ENCODE measurements at regions not wholly inside any gene's neighbourhood (a gene's known extent, or its start where the extent isn't known, plus 50 kb on each side); places are given as distances from the start of the nearest gene placed in this dataset.

- H3K4me1 ChIP-seq (ENCODE audit: control insufficient read depth, insufficient read depth, low read length, poor library complexity, severe bottlenecking), result peaks cover 15% of the 10 kb centered on the region
- no peak overlapping the region for H3K27ac ChIP-seq (ENCODE audit: low read depth, low read length, severe bottlenecking)
- H3K9me3 ChIP-seq (ENCODE audit: control insufficient read depth, low read length), result peaks cover 7% of the 10 kb centered on the region
- WGBS, 2 experiments (ENCODE audit: insufficient coverage in 2 of 2), result 90 to 92% methylated on average over 13 to 14 of the region's 15 CpGs
- H3K4me3 ChIP-seq (ENCODE audit: extremely low read depth, insufficient read depth, low read length, poor library complexity, severe bottlenecking), result no peak overlapping the region
- H3K36me3 ChIP-seq (ENCODE audit: control insufficient read depth, insufficient read depth, low read length), result no peaks in the 10 kb centered on the region
Measured at GRCh38 chr4:8709050-8709728, 116.6 kb downstream of the CPZ start.

GRCh38 chr4:8708401-8709021 is 115.9 kb downstream of the CPZ start:
- 76 to 88% methylated on average over 9 to 12 of the region's 16 CpGs for WGBS, 2 experiments (ENCODE audit: insufficient coverage in 2 of 2)
- Histone ChIP-seq H3K4me3 (ENCODE audit: extremely low read depth, insufficient read depth, low read length, poor library complexity, severe bottlenecking) (no peak overlapping the region), H3K4me1 (ENCODE audit: control insufficient read depth, insufficient read depth, low read length, poor library complexity, severe bottlenecking) (peaks cover 15% of the 10 kb centered on the region), H3K9me3 (ENCODE audit: control insufficient read depth, low read length) (peaks cover 7% of the 10 kb centered on the region), H3K36me3 (ENCODE audit: control insufficient read depth, insufficient read depth, low read length) (no peaks in the 10 kb centered on the region), H3K27ac (ENCODE audit: low read depth, low read length, severe bottlenecking) (no peak overlapping the region)

DNA sequence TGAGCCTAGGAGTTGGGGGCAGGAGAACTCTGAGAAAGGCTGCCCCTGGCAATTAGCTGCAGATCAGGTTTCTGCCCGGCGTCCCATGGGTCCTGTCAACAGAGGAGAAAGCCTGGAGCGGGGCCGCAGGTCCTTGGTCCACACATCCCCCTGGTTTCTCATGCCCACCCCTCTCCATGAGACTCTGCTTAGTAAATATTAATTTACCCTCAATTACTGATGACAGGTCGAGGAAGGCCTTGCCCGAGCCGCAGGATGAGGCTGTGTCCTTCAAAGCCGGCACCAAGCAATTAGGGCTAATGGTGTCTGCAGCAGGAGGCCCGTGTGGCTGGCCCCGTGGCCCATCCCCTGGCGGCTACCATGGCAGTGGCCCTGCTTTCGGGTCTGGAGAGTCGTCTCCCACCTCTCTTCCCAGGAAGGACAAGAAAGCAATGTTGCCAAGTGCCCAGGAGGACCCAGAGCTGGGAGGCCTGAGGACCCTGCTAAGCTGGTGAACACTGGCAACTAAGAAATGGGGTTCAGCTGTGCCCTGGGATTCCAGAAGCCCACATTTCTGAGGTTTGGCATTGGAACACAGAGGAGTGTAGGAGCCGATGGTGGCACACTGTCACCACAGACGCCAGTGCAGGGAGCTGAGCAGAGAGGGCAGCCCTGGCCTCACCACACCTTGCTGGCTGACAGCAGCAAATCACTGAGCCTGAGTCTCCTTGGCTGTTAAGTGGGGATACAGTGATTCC is 114.6 kb downstream of the CPZ start:
- H3K4me1 ChIP-seq (ENCODE audit: control insufficient read depth, insufficient read depth, low read length, poor library complexity, severe bottlenecking), result peaks cover 15% of the 10 kb centered on the region
- no peak overlapping the region for H3K4me3 ChIP-seq (ENCODE audit: extremely low read depth, insufficient read depth, low read length, poor library complexity, severe bottlenecking)
- H3K9me3 ChIP-seq (ENCODE audit: control insufficient read depth, low read length), result no peaks in the 10 kb centered on the region
- 75 to 91% methylated on average over 6 to 13 of the region's 15 CpGs for WGBS, 2 experiments (ENCODE audit: insufficient coverage in 2 of 2)
- H3K27ac ChIP-seq (ENCODE audit: low read depth, low read length, severe bottlenecking), result no peak overlapping the region
- no peaks in the 10 kb centered on the region for H3K36me3 ChIP-seq (ENCODE audit: control insufficient read depth, insufficient read depth, low read length)

- peaks cover 15% of the 10 kb centered on the region for H3K4me1 ChIP-seq (ENCODE audit: control insufficient read depth, insufficient read depth, low read length, poor library complexity, severe bottlenecking)
- WGBS, 2 experiments (ENCODE audit: insufficient coverage in 2 of 2), result 84% methylated on average over 17 to 20 of the region's 21 CpGs
- no peaks in the 10 kb centered on the region for H3K9me3 ChIP-seq (ENCODE audit: control insufficient read depth, low read length)
- no peak overlapping the region for H3K27ac ChIP-seq (ENCODE audit: low read depth, low read length, severe bottlenecking)
- H3K4me3 ChIP-seq (ENCODE audit: extremely low read depth, insufficient read depth, low read length, poor library complexity, severe bottlenecking), result no peak overlapping the region
- no peaks in the 10 kb centered on the region for H3K36me3 ChIP-seq (ENCODE audit: control insufficient read depth, insufficient read depth, low read length)
Measured at GRCh38 chr4:8706216-8707044, 113.9 kb downstream of the CPZ start.

DNA sequence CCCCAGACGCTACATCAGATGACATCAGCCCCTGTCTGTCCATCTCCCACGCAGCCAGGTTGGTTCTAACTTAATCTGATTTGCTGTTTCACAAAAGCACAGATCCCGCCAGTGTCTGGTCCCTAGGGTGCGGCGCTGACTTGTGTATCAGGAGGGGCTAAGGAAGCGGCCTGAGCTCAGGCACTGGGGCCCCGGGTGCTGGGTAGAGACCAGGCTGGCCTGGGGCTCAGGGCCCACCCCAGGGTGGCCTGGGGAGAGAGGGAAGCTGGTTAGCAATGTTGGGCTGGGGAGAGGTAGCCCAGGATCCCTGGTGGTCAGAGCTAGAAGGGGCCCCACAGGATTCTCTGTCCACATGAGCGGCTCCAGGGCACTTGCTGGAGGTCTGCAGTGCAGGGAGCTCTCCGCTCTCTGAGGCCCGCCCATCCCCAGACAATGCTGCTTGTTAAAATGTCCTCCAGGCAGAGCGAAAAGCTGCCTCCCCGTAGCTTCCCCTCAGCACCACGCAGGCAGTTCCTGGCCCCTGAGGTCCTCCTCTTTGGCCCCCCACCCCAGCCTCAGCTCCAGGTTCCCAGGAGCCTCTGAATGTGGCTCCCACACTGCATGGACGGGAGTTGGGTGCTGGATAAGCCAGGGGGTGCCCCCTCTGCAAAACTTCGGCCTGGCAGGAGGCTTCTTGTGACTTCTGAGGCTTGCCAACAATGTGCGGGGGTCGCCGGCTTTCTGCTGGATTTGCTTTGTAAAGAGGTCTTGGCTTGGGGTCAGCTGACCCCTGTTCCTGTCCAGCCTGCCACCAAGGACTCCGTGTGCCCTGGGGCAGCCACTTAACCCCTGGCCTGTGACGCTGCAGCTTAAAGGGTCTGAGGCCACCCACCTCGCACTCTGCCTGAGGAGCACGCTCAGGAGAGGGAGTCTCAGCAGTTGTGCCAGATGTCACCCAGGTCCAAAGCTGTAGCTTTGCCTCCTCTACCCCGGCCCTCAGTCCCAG is 112.9 kb downstream of the CPZ start:
- H3K27ac ChIP-seq (ENCODE audit: low read depth, low read length, severe bottlenecking), result peak overlapping the region; percentile 41
- no peaks in the 10 kb centered on the region for H3K9me3 ChIP-seq (ENCODE audit: control insufficient read depth, low read length)
- H3K36me3 ChIP-seq (ENCODE audit: control insufficient read depth, insufficient read depth, low read length), result no peaks in the 10 kb centered on the region
- no peak overlapping the region for H3K4me3 ChIP-seq (ENCODE audit: extremely low read depth, insufficient read depth, low read length, poor library complexity, severe bottlenecking)
- H3K4me1 ChIP-seq (ENCODE audit: control insufficient read depth, insufficient read depth, low read length, poor library complexity, severe bottlenecking), result peaks cover 15% of the 10 kb centered on the region
- WGBS, 2 experiments (ENCODE audit: insufficient coverage in 2 of 2), result 69 to 76% methylated on average over 18 to 19 of the region's 23 CpGs

DNA sequence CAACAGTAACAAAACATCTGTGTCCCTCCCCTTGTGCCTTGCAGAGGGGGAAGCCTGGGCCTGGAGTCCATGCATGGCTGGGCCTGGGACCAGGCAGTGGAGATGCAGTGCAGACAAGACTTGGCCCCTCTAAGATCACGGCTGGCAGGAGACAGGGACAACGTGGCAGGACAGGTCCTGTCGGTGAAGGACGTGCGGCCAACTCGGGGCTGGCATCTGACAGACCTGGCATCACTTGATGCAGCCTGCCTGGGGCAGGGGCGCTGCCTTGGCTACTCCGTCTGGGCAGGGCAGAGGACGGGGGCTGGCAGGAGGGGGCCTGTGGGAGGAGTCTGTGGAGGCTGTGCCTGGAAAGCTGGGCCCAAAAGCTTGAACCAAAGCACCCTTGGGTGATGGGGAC is 112.1 kb downstream of the CPZ start:
- H3K27ac ChIP-seq (ENCODE audit: low read depth, low read length, severe bottlenecking), result no peak overlapping the region
- peaks cover 15% of the 10 kb centered on the region for H3K4me1 ChIP-seq (ENCODE audit: control insufficient read depth, insufficient read depth, low read length, poor library complexity, severe bottlenecking)
- no peaks in the 10 kb centered on the region for H3K9me3 ChIP-seq (ENCODE audit: control insufficient read depth, low read length)
- H3K4me3 ChIP-seq (ENCODE audit: extremely low read depth, insufficient read depth, low read length, poor library complexity, severe bottlenecking), result no peak overlapping the region
- no peaks in the 10 kb centered on the region for H3K36me3 ChIP-seq (ENCODE audit: control insufficient read depth, insufficient read depth, low read length)
- 93 to 94% methylated on average over 7 to 9 of the region's 9 CpGs for WGBS, 2 experiments (ENCODE audit: insufficient coverage in 2 of 2)

DNA sequence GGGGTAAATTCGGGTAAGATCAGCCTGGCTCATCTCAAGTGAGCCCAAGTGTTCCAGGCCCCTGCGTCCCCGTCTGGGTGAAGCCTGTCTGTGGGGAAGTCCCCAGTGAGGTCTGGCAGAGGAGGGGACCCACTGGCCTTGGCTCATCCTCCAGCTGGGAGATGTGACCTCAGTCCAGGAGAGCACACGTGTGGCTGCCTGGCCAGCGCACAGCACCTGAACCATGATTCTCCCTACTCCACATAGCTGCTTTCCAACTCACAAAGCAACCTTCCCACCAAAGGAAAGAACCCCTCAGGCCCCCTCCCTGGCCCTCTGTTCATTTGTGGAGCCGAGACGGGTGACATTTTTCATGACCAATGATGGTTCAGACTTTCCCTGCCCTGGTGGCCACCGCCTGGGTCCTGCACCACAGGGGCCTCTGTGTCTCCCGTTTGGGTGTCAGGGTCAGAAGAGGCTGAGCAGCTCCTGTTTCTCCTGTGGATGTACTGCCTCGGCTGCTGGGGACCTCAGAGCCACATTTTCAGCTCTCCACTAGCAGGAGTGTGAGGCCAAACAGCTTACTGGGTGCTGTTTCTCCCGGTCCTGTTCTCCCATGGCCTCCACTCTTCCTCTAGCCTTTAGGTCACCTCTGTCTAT is 111.4 kb downstream of the CPZ start:
- no peak overlapping the region for H3K27ac ChIP-seq (ENCODE audit: low read depth, low read length, severe bottlenecking)
- no peaks in the 10 kb centered on the region for H3K9me3 ChIP-seq (ENCODE audit: control insufficient read depth, low read length)
- H3K4me3 ChIP-seq (ENCODE audit: extremely low read depth, insufficient read depth, low read length, poor library complexity, severe bottlenecking), result no peak overlapping the region
- peaks cover 15% of the 10 kb centered on the region for H3K4me1 ChIP-seq (ENCODE audit: control insufficient read depth, insufficient read depth, low read length, poor library complexity, severe bottlenecking)
- WGBS, 2 experiments (ENCODE audit: insufficient coverage in 2 of 2), result 76 to 78% methylated on average over 7 to 9 of the region's 11 CpGs
- no peaks in the 10 kb centered on the region for H3K36me3 ChIP-seq (ENCODE audit: control insufficient read depth, insufficient read depth, low read length)

DNA sequence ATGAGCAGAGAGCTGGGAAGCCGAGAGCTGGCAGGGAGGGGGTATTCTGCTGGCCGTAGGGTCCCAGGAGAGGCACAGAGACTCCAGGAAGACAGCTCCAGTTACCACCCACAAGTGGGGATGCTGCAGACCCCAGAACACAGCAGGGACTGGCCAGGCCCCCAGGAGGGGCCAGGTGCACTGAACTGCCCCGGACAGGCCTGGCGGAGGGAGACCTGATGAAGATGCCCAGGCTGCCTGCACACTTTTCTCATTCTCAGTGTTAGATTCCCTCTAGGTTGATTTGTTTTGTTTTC is 110.8 kb downstream of the CPZ start:
- Histone ChIP-seq H3K4me3 (ENCODE audit: extremely low read depth, insufficient read depth, low read length, poor library complexity, severe bottlenecking) (no peak overlapping the region), H3K27ac (ENCODE audit: low read depth, low read length, severe bottlenecking) (no peak overlapping the region), H3K9me3 (ENCODE audit: control insufficient read depth, low read length) (no peaks in the 10 kb centered on the region), H3K4me1 (ENCODE audit: control insufficient read depth, insufficient read depth, low read length, poor library complexity, severe bottlenecking) (peaks cover 15% of the 10 kb centered on the region), H3K36me3 (ENCODE audit: control insufficient read depth, insufficient read depth, low read length) (no peaks in the 10 kb centered on the region)
- 85 to 91% methylated on average over 4 of the region's 4 CpGs for WGBS, 2 experiments (ENCODE audit: insufficient coverage in 2 of 2)

GRCh38 chr4:8702516-8703400 is 110.2 kb downstream of the CPZ start:
- Histone ChIP-seq H3K27ac (ENCODE audit: low read depth, low read length, severe bottlenecking) (no peak overlapping the region), H3K36me3 (ENCODE audit: control insufficient read depth, insufficient read depth, low read length) (no peaks in the 10 kb centered on the region), H3K4me3 (ENCODE audit: extremely low read depth, insufficient read depth, low read length, poor library complexity, severe bottlenecking) (no peak overlapping the region), H3K4me1 (ENCODE audit: control insufficient read depth, insufficient read depth, low read length, poor library complexity, severe bottlenecking) (peaks cover 15% of the 10 kb centered on the region), H3K9me3 (ENCODE audit: control insufficient read depth, low read length) (no peaks in the 10 kb centered on the region)
- 88% methylated on average over 12 of the region's 15 CpGs for WGBS, 2 experiments (ENCODE audit: insufficient coverage in 2 of 2)
